ENCODE measurements at regions not wholly inside any gene's neighbourhood (a gene's known extent, or its start where the extent isn't known, plus 50 kb on each side); places are given as distances from the start of the nearest gene placed in this dataset.
A peak's percentile ranks its signal among the peaks of the same experiment; 100 is the strongest.

DNA sequence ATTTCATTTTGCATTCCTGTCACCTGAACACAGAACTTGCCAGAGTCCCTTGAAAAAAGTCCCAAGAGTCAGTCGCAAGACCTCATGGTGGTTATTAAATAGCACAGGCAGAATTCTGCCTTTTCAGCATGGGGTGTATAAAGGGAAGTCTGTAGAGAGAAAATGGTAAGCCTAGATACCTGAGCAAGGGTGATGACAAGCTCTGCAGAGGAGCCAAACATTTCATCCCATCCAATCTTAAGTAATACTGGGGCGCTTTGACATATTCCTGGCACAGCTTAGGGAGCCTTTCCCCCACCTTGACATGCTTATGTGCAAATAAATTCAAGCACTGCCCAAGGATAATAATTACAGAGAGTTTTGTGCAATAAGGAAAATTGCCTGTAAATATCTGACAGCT, 213.0 kb downstream of the INHBA start:
- Mint-ChIP-seq H3K27ac (no peak overlapping the region), H3K9me3 (no peaks in the 10 kb centered on the region), H3K27me3 (ENCODE audit: insufficient read depth, low read depth, poor library complexity) (no peaks in the 10 kb centered on the region), H3K4me3 (no peak overlapping the region), H3K4me1 (no peaks in the 10 kb centered on the region), H3K36me3 (ENCODE audit: low read depth) (no peaks in the 10 kb centered on the region)
- Histone ChIP-seq H3K9me2 (ENCODE audit: insufficient read depth) (no peaks in the 10 kb centered on the region), H2AFZ (peak overlapping the region; percentile 76; the same call in 1 of the 2 replicates), H3K4me2 (no peak overlapping the region), H3K27me3 (ENCODE audit: insufficient read depth) (no peaks in the 10 kb centered on the region), H4K20me1 (replicated peaks; ENCODE audit: insufficient read depth) (no peaks in the 10 kb centered on the region), H3K27ac (ENCODE audit: low read depth) (no peak overlapping the region), H3F3A (replicated peaks; ENCODE audit: low read depth) (no peaks in the 10 kb centered on the region), H3K79me2 (replicated peaks; ENCODE audit: insufficient read depth) (no peaks in the 10 kb centered on the region), H3K4me3 (no peak overlapping the region), H3K36me3 (ENCODE audit: insufficient read depth) (no peaks in the 10 kb centered on the region), H3K4me1 (ENCODE audit: insufficient read depth) (no peaks in the 10 kb centered on the region)
- DNase-seq (ENCODE audit: low spot score) (no peak), ATAC-seq (no peak)
- TF ChIP-seq STAT1 (IDR thresholded peaks at IDR 0.05; ENCODE audit: unreplicated experiment) (no peak), POLR2AphosphoS5 (IDR thresholded peaks at IDR 0.05; ENCODE audit: low read depth) (no peak), ZNF114 (CRISPR knock-in tag; IDR thresholded peaks at IDR 0.05) (no peak), NANOG (IDR thresholded peaks at IDR 0.05; ENCODE audit: borderline replicate concordance) (no peak), EZH2phosphoT487 (IDR thresholded peaks at IDR 0.05; ENCODE audit: unreplicated experiment) (no peak), CREB1 (CRISPR knock-in tag; IDR thresholded peaks at IDR 0.05; ENCODE audit: low read depth) (no peak), JUNB (IDR thresholded peaks at IDR 0.05; ENCODE audit: unreplicated experiment) (no peak), ZNF331 (CRISPR knock-in tag; IDR thresholded peaks at IDR 0.05; ENCODE audit: low read depth) (no peak), EZH2 (IDR thresholded peaks at IDR 0.05; ENCODE audit: low read depth, unreplicated experiment) (no peak)
- TF ChIP-seq, protein P1, sequence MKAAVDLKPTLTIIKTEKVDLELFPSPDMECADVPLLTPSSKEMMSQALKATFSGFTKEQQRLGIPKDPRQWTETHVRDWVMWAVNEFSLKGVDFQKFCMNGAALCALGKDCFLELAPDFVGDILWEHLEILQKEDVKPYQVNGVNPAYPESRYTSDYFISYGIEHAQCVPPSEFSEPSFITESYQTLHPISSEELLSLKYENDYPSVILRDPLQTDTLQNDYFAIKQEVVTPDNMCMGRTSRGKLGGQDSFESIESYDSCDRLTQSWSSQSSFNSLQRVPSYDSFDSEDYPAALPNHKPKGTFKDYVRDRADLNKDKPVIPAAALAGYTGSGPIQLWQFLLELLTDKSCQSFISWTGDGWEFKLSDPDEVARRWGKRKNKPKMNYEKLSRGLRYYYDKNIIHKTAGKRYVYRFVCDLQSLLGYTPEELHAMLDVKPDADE (IDR thresholded peaks at IDR 0.05): no peak
- TF ChIP-seq, protein P2, sequence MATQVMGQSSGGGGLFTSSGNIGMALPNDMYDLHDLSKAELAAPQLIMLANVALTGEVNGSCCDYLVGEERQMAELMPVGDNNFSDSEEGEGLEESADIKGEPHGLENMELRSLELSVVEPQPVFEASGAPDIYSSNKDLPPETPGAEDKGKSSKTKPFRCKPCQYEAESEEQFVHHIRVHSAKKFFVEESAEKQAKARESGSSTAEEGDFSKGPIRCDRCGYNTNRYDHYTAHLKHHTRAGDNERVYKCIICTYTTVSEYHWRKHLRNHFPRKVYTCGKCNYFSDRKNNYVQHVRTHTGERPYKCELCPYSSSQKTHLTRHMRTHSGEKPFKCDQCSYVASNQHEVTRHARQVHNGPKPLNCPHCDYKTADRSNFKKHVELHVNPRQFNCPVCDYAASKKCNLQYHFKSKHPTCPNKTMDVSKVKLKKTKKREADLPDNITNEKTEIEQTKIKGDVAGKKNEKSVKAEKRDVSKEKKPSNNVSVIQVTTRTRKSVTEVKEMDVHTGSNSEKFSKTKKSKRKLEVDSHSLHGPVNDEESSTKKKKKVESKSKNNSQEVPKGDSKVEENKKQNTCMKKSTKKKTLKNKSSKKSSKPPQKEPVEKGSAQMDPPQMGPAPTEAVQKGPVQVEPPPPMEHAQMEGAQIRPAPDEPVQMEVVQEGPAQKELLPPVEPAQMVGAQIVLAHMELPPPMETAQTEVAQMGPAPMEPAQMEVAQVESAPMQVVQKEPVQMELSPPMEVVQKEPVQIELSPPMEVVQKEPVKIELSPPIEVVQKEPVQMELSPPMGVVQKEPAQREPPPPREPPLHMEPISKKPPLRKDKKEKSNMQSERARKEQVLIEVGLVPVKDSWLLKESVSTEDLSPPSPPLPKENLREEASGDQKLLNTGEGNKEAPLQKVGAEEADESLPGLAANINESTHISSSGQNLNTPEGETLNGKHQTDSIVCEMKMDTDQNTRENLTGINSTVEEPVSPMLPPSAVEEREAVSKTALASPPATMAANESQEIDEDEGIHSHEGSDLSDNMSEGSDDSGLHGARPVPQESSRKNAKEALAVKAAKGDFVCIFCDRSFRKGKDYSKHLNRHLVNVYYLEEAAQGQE (IDR thresholded peaks at IDR 0.05; ENCODE audit: unreplicated experiment): no peak
- TF ChIP-seq, protein P3, sequence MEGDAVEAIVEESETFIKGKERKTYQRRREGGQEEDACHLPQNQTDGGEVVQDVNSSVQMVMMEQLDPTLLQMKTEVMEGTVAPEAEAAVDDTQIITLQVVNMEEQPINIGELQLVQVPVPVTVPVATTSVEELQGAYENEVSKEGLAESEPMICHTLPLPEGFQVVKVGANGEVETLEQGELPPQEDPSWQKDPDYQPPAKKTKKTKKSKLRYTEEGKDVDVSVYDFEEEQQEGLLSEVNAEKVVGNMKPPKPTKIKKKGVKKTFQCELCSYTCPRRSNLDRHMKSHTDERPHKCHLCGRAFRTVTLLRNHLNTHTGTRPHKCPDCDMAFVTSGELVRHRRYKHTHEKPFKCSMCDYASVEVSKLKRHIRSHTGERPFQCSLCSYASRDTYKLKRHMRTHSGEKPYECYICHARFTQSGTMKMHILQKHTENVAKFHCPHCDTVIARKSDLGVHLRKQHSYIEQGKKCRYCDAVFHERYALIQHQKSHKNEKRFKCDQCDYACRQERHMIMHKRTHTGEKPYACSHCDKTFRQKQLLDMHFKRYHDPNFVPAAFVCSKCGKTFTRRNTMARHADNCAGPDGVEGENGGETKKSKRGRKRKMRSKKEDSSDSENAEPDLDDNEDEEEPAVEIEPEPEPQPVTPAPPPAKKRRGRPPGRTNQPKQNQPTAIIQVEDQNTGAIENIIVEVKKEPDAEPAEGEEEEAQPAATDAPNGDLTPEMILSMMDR (conservative IDR thresholded peaks at IDR 0.05; ENCODE audit: low read depth in 2 of 2): no peak
- TF ChIP-seq, protein P4, sequence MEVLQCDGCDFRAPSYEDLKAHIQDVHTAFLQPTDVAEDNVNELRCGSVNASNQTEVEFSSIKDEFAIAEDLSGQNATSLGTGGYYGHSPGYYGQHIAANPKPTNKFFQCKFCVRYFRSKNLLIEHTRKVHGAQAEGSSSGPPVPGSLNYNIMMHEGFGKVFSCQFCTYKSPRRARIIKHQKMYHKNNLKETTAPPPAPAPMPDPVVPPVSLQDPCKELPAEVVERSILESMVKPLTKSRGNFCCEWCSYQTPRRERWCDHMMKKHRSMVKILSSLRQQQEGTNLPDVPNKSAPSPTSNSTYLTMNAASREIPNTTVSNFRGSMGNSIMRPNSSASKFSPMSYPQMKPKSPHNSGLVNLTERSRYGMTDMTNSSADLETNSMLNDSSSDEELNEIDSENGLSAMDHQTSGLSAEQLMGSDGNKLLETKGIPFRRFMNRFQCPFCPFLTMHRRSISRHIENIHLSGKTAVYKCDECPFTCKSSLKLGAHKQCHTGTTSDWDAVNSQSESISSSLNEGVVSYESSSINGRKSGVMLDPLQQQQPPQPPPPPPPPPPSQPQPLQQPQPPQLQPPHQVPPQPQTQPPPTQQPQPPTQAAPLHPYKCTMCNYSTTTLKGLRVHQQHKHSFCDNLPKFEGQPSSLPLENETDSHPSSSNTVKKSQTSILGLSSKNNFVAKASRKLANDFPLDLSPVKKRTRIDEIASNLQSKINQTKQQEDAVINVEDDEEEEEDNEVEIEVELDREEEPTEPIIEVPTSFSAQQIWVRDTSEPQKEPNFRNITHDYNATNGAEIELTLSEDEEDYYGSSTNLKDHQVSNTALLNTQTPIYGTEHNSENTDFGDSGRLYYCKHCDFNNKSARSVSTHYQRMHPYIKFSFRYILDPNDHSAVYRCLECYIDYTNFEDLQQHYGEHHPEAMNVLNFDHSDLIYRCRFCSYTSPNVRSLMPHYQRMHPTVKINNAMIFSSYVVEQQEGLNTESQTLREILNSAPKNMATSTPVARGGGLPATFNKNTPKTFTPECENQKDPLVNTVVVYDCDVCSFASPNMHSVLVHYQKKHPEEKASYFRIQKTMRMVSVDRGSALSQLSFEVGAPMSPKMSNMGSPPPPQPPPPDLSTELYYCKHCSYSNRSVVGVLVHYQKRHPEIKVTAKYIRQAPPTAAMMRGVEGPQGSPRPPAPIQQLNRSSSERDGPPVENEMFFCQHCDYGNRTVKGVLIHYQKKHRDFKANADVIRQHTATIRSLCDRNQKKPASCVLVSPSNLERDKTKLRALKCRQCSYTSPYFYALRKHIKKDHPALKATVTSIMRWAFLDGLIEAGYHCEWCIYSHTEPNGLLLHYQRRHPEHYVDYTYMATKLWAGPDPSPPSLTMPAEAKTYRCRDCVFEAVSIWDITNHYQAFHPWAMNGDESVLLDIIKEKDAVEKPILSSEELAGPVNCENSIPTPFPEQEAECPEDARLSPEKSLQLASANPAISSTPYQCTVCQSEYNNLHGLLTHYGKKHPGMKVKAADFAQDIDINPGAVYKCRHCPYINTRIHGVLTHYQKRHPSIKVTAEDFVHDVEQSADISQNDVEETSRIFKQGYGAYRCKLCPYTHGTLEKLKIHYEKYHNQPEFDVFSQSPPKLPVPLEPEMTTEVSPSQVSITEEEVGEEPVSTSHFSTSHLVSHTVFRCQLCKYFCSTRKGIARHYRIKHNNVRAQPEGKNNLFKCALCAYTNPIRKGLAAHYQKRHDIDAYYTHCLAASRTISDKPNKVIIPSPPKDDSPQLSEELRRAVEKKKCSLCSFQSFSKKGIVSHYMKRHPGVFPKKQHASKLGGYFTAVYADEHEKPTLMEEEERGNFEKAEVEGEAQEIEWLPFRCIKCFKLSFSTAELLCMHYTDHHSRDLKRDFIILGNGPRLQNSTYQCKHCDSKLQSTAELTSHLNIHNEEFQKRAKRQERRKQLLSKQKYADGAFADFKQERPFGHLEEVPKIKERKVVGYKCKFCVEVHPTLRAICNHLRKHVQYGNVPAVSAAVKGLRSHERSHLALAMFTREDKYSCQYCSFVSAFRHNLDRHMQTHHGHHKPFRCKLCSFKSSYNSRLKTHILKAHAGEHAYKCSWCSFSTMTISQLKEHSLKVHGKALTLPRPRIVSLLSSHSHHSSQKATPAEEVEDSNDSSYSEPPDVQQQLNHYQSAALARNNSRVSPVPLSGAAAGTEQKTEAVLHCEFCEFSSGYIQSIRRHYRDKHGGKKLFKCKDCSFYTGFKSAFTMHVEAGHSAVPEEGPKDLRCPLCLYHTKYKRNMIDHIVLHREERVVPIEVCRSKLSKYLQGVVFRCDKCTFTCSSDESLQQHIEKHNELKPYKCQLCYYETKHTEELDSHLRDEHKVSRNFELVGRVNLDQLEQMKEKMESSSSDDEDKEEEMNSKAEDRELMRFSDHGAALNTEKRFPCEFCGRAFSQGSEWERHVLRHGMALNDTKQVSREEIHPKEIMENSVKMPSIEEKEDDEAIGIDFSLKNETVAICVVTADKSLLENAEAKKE (CRISPR knock-in tag; IDR thresholded peaks at IDR 0.05): no peak

All from GM23338 (cell line).